Gastroesophageal sphincter (tissue), 3 donors: ENCODE measurements at regions not wholly inside any gene's neighbourhood (a gene's known extent, or its start where the extent isn't known, plus 50 kb on each side); places are given as distances from the start of the nearest gene placed in this dataset.

ENCODE experiments used
- EP300 ChIP-seq: sonication (generic); formaldehyde crosslinking; IDR thresholded peaks from one replicate; pipeline ENCODE4 v1.6.1; 2017; ENCODE audit warnings: antibody characterized with exemption, mild to moderate bottlenecking
- POLR2A ChIP-seq, 2 donors: fragments of 450-650 bp; IDR thresholded peaks; one replicate each; pipeline ENCODE4 v1.6.1; 2017; ENCODE audit warnings: antibody characterized with exemption in 2 of 2, mild to moderate bottlenecking in 2 of 2, moderate library complexity in 1 of 2
- POLR2AphosphoS5 ChIP-seq: sonication (generic); formaldehyde crosslinking; IDR thresholded peaks from one replicate; pipeline ENCODE4 v1.6.1; 2017; ENCODE audit warnings: antibody characterized with exemption
- TF ChIP-seq, protein P1 (sequence below), 4 experiments: fragments of 200-600 bp in 2 of 4; fragments of 450-650 bp in 2 of 4; sonication (generic) in 1 of 4; IDR thresholded peaks; one replicate each; pipeline ENCODE4 v1.5.1; 2017 to 2019; ENCODE audit warnings: antibody characterized with exemption in 4 of 4, mild to moderate bottlenecking in 2 of 4, moderate library complexity in 2 of 4

DNA sequence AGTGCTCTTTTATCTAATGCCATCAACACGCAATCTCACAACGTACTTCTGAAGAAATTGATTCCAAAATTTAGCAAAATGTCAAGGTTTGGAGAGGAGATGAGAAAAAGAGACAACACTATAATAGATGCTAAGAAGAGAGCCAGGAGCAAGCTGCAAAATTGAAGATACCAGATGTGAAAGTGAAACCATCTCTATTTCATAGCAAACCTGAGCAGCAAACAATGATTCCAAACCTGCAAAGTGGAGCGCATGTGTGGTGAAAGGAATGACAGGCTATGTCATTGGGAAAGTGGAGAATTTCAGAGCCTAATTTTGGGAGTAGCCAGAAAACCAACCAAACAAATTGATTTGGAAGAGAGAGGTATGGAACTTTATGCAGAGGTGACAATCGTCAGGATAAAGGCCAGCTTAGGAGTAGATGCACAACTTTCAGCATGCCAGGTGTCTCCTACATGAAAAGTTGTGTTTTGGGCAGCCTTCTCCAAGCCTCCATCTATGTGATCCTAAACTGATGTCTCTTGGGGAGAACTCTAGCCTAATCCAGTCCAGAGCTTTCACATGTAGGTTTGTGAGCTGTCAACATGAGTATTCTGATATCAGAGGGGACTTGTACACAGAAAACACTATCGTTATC, 158.4 kb upstream of the FNDC3A start:
- TF ChIP-seq, protein P1, sequence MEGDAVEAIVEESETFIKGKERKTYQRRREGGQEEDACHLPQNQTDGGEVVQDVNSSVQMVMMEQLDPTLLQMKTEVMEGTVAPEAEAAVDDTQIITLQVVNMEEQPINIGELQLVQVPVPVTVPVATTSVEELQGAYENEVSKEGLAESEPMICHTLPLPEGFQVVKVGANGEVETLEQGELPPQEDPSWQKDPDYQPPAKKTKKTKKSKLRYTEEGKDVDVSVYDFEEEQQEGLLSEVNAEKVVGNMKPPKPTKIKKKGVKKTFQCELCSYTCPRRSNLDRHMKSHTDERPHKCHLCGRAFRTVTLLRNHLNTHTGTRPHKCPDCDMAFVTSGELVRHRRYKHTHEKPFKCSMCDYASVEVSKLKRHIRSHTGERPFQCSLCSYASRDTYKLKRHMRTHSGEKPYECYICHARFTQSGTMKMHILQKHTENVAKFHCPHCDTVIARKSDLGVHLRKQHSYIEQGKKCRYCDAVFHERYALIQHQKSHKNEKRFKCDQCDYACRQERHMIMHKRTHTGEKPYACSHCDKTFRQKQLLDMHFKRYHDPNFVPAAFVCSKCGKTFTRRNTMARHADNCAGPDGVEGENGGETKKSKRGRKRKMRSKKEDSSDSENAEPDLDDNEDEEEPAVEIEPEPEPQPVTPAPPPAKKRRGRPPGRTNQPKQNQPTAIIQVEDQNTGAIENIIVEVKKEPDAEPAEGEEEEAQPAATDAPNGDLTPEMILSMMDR (IDR thresholded peaks at IDR 0.05): no peak
- TF ChIP-seq POLR2AphosphoS5: no peak
- no peak for TF ChIP-seq POLR2A (IDR thresholded peaks at IDR 0.05)
- TF ChIP-seq EP300: no peak
